Fibroblast of lung (primary cell): ENCODE measurements at regions not wholly inside any gene's neighbourhood (a gene's known extent, or its start where the extent isn't known, plus 50 kb on each side); places are given as distances from the start of the nearest gene placed in this dataset.

Experiments used
- CTCF ChIP-seq, 2 donors: IDR thresholded peaks in 1 of 2; conservative IDR thresholded peaks in 1 of 2; 1 replicate in 1 of 2; 2 replicates in 1 of 2; pipeline ENCODE4 v1.5.1; 2011 to 2012; ENCODE audit warnings: low read length in 2 of 2, control low read depth in 1 of 2, inconsistent platforms in 1 of 2, low read depth in 1 of 2, mild to moderate bottlenecking in 1 of 2
- EZH2 ChIP-seq: IDR thresholded peaks from 2 replicates; pipeline ENCODE4 v1.5.1; 2012; ENCODE audit warnings: low read length, control low read depth, mild to moderate bottlenecking; ENCODE audit errors: missing control alignments

- TF ChIP-seq CTCF (conservative IDR thresholded peaks at IDR 0.05 in 1 of 2, IDR thresholded peaks at IDR 0.05 in 1 of 2; ENCODE audit: low read depth in 1 of 2, low read length in 2 of 2) = no peak
- no peak for TF ChIP-seq EZH2
These were observed 132.9 kb upstream of the LPP start for GRCh38 chr3:188021041-188021440.
